Dendritic cell treated with granulocyte-macrophage colony-stimulating factor and Interleukin-4, amounts not matched to agents 40 ng/mL and 50 ng/mL, for 4 days (primary cell): ENCODE measurements at regions not wholly inside any gene's neighbourhood (a gene's known extent, or its start where the extent isn't known, plus 50 kb on each side); places are given as distances from the start of the nearest gene placed in this dataset.

Experiments used
- H3K27ac Mint-ChIP-seq: one replicate; pipeline ENCODE4 v1.8.0; 2022; ENCODE audit warnings: mild to moderate bottlenecking, mixed read lengths
- H3K27me3 Mint-ChIP-seq: one replicate; pipeline ENCODE4 v1.8.0; 2022; ENCODE audit warnings: mild to moderate bottlenecking, mixed read lengths
- H3K36me3 Mint-ChIP-seq: one replicate; pipeline ENCODE4 v1.8.0; 2022; ENCODE audit warnings: low read depth, mixed read lengths
- H3K4me1 Mint-ChIP-seq: one replicate; pipeline ENCODE4 v1.8.0; 2022; ENCODE audit warnings: low read depth, mixed read lengths
- H3K4me3 Mint-ChIP-seq: one replicate; pipeline ENCODE4 v1.8.0; 2022; ENCODE audit warnings: mild to moderate bottlenecking, moderate library complexity, mixed read lengths
- H3K9me3 Mint-ChIP-seq: one replicate; pipeline ENCODE4 v1.8.0; 2022; ENCODE audit warnings: mixed read lengths
- intact Hi-C: fragments of 100-400 bp; cut with micrococcal nuclease; formaldehyde crosslinking; loops from one replicate; pipeline ENCODE4 v1.15.0; 2022

DNA sequence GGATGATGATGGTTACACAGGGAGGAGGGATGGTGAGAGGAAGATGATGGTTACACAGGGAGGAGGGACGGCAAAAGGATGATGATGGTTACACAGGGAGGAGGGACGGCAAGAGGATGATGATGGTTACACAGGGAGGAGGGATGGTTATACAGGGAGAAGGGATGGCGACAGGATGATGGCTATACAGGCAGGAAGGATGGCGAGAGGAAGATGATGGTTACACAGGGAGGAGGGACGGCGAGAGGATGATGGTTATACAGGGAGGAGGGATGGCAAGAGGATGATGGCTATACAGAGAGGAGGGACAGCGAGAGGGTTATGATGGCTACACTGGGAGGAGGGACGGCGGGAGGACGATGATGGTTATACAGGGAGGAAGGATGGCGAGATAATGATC, 64.1 kb upstream of the FCN1 start:
- H3K27ac Mint-ChIP-seq = no peak overlapping the region
- intact Hi-C loops = loop anchor here (5.0 kb wide), 1 partner anchor 535 kb away; no protein-coding TSS in a partner anchor
- peaks cover 13% of the 10 kb centered on the region for H3K9me3 Mint-ChIP-seq
- H3K36me3 Mint-ChIP-seq = no peaks in the 10 kb centered on the region
- H3K27me3 Mint-ChIP-seq = peaks cover 36% of the 10 kb centered on the region
- peaks cover 38% of the 10 kb centered on the region for H3K4me1 Mint-ChIP-seq
- no peak overlapping the region for H3K4me3 Mint-ChIP-seq

DNA sequence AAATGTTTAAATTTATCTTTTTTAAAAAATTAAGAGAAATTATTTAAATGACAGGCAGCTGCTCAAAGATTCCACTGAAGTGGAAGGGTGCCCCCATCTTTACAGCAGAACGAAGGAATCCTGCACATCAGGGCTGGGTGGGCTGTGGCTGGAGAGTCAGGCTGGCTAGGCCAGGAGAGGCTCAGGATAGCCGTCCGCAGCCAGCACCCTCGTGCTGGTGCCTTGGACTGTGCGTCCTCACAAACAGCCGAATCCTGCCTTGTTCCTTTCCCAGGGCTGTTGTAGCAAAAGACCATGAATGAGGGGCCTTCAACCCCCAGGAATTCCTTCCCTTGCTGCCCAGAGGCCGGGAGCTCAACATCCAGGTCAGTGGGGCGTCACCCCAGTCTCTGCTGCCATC, 64.6 kb upstream of the FCN1 start:
- no peak overlapping the region for H3K27ac Mint-ChIP-seq
- intact Hi-C loops = loop anchor here (5.0 kb wide), 1 partner anchor 535 kb away; no protein-coding TSS in a partner anchor
- H3K9me3 Mint-ChIP-seq = peaks cover 18% of the 10 kb centered on the region
- no peak overlapping the region for H3K4me3 Mint-ChIP-seq
- H3K27me3 Mint-ChIP-seq = peaks cover 41% of the 10 kb centered on the region
- H3K4me1 Mint-ChIP-seq = peaks cover 37% of the 10 kb centered on the region
- no peaks in the 10 kb centered on the region for H3K36me3 Mint-ChIP-seq

DNA sequence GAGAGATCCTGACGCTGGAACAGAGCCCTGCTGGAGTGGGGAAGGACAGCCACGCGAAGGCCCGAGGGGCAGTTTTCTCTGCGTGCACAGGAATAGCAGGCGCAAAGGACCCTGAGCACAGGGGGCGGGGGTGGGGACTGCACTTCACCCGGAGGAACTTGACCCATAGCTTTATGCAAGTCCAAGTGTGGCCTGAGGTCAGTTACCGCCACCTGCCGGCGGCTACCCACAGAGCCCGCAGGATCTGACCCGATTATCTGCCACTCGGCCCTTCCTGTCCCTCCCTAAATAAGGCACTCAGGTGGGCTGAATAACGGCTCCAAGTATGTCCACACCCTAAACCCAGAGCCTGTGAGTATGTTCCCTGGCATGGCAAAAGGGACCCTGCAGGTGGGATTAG, 65.4 kb upstream of the FCN1 start:
- Mint-ChIP-seq H3K4me3 (no peak overlapping the region), H3K9me3 (peaks cover 21% of the 10 kb centered on the region), H3K27ac (no peak overlapping the region), H3K27me3 (peaks cover 48% of the 10 kb centered on the region), H3K4me1 (peaks cover 32% of the 10 kb centered on the region), H3K36me3 (no peaks in the 10 kb centered on the region)
- intact Hi-C loops = loop anchor here (1.0 to 5.0 kb wide), 3 partner anchors 204 to 536 kb away; no protein-coding TSS in a partner anchor

DNA sequence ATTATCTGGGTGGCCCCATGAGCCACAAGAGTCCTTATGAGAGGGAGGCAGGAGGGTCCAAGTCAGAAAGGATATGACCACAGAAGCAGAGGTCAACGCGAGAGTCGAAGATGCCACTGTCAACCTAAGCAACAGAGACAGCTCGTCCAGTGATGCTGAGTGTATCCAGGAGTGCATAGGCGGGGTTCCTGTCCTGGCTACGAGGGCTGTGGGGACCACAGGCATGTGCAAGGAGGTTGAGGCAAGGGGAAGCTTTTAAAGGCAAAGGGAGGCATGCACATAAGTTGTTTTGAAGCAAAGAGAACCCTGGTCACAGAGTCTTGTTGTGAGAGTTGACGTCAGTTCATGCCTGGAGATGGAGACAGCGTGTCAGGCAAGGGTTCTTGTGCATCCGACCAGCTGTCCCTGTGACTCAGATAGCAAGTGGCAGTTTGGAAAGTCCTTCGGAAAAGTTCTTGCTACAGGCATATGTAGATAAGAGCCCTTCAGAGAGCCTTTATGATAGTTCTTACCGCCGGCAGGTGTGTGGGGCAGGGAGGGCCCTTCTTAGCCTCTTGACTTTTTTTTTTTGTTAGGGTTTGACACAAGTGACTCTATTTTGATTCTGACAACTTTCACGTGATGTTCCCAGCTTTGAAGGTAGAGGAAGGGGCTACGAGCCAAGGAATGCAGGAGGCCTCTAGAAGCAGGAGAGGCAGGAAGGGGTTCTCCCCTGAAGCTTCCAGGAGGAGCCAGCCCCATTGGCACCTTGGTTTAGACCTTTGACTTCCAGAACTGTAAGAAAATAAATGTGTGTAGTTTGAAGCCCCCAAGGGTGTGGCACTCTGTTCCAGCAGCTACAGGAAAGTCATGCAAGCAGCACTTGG, 66.0 kb upstream of the FCN1 start:
- Mint-ChIP-seq H3K9me3 (peaks cover 14% of the 10 kb centered on the region), H3K4me3 (no peak overlapping the region), H3K27ac (no peak overlapping the region), H3K27me3 (peaks cover 53% of the 10 kb centered on the region), H3K4me1 (peaks cover 27% of the 10 kb centered on the region), H3K36me3 (no peaks in the 10 kb centered on the region)
- intact Hi-C loops = loop anchor here (1.0 to 5.0 kb wide), 3 partner anchors 204 to 536 kb away; no protein-coding TSS in a partner anchor

DNA sequence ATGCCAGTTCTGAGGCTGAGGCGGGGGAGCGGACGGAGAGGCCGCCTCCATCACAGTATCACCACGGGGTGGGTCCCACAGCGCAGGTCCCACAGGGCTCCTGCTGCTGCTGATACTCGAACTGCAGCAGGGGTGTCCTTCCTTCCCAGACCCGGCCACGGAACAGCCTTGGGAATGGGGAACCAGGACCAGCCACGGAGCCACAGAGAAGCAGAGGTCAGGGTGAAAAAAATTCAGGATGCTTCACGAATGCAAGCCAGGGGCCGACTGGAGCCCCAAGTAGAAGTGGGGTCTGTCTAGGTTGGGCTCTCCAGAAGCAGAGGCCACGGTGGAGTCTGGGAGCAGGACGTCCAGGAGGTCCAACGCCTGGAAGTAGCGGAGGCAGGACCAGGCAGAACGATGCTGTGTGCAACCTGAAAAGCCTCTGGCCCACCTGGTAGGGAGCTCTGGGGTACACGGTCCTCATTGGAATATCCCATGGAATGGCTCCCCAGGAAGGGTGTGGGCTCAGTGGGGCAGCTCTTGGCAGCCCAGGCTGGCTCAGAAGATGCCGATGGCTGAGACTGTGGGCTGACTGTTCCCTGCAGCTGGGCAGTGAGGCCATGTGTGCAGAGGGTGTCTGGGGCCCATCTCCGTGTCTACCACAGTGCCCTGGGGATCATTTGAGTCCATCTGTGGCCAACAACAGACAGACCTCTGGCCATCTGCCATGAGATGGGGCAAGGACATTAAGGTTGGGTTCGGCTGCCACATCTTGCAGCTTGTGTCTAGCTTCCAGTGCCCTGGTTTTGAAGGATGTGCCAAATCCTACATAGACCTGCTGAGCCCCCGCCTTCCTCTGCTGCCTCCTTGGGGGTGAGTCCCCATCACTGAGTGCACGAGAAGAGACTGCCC, 66.9 kb upstream of the FCN1 start:
- intact Hi-C loops = loop anchor here (5.0 kb wide), 1 partner anchor 537 kb away; no protein-coding TSS in a partner anchor
- Mint-ChIP-seq H3K36me3 (no peaks in the 10 kb centered on the region), H3K9me3 (peaks cover 13% of the 10 kb centered on the region), H3K4me1 (peaks cover 27% of the 10 kb centered on the region), H3K27ac (no peak overlapping the region), H3K27me3 (peaks cover 59% of the 10 kb centered on the region), H3K4me3 (no peak overlapping the region)

DNA sequence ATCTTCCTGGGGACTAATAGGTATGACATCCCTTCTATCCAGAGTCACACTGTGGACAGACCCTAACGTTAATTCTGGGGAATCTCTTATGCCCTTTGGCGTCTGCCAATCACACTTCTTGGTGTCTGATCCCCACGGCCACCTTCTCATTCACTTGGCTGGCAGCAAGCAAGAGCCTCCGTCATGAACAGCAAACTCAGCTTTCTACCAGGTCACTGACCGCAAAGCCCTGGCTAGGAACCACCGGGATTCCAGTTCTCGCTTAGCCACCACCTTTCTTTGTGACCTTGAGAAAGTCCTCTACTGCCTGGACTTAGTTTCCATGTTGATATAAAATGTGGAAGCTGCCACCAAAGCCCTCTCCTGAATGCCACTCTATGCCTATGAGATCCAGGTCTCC, 67.7 kb upstream of the FCN1 start:
- H3K4me1 Mint-ChIP-seq = peaks cover 27% of the 10 kb centered on the region
- intact Hi-C loops = no loop called here
- H3K27ac Mint-ChIP-seq = no peak overlapping the region
- H3K27me3 Mint-ChIP-seq = peaks cover 61% of the 10 kb centered on the region
- H3K4me3 Mint-ChIP-seq = no peak overlapping the region
- H3K9me3 Mint-ChIP-seq = peaks cover 13% of the 10 kb centered on the region
- H3K36me3 Mint-ChIP-seq = no peaks in the 10 kb centered on the region

DNA sequence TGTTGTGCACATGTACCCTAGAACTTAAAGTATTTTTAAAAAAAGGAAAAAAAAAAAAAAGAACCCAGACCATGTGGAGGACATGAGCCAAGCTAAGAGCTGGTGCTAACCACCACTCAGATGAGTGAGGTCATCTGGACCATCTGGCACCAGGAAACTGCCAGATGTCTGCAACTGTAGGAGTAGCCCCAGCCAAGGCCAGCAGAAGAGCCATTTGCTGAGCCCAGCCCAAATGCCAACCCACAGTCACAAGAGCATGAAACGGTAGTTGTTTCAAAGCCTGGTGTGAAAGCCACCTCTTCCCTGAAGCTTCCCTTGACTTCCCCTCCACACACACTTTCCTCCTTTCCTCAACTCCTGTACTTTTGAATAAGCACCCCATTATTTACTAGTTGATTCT, 69.2 kb upstream of the FCN1 start:
- H3K27me3 Mint-ChIP-seq = peaks cover 54% of the 10 kb centered on the region
- no peak overlapping the region for H3K4me3 Mint-ChIP-seq
- no peaks in the 10 kb centered on the region for H3K36me3 Mint-ChIP-seq
- H3K27ac Mint-ChIP-seq = no peak overlapping the region
- H3K4me1 Mint-ChIP-seq = peaks cover 16% of the 10 kb centered on the region
- H3K9me3 Mint-ChIP-seq = peaks cover 13% of the 10 kb centered on the region
- intact Hi-C loops = no loop called here

DNA sequence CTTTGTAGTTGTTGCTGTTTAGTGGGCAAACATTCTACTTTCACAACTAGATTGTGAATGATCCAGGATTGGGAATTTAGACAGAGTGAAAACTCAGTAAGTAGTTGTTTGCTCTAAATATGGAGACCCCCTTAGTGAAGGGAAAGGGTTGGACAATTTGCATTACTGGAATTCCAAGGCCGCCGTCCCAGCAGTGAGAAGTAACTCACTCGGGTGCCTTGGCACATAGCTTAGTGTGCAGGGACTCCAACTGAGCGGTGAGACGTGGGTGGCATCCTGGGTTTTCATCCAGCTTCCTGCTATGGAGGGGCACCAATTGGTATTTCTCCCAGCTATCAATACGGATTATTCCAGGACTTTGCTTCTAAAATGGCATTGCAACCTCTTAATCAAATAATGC, 69.7 kb upstream of the FCN1 start:
- intact Hi-C loops = no loop called here
- Mint-ChIP-seq H3K9me3 (peaks cover 13% of the 10 kb centered on the region), H3K27ac (no peak overlapping the region), H3K4me3 (no peak overlapping the region), H3K36me3 (no peaks in the 10 kb centered on the region), H3K4me1 (peaks cover 12% of the 10 kb centered on the region), H3K27me3 (peaks cover 55% of the 10 kb centered on the region)

DNA sequence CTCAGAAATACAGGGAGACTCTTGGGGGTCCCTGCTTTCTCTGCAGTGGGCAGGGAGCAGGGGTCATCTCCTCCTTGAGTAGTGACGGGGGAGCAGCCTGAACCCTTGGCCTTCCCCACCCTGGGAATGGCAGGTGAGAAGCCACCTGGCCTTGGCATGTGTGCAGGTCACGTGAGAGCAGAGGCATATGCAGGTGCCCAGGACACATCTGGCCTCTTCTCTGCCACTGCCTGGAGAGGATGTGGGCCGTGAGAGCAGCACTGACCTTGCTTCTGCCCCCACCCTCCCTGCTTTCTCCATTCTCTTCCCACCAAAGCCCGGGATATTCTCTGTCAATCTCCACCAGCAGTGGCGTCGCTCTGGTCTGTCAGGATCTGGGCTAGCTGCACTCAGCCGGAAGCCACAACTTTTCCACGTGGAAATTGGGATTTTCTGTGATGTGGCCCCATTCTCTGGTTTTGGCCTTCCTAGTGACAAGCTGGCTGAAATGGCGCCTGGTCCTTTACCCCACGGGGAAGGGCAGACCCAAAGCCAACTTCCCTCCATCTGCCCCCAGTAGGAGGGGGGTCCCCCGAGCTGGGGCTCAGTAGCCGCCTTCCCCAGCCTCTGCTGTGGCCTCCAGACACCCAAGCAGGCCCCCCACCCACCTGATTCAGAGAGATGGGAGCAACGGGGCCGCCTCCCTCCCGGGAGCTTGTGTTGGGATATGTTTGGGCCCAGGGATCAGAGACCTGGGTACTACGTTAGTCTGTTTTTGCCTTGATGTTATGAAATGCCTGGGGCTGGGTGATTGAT, 70.4 kb upstream of the FCN1 start:
- Mint-ChIP-seq H3K4me3 (no peak overlapping the region), H3K27me3 (peaks cover 54% of the 10 kb centered on the region), H3K4me1 (peaks cover 5% of the 10 kb centered on the region), H3K27ac (no peak overlapping the region), H3K36me3 (no peaks in the 10 kb centered on the region), H3K9me3 (peaks cover 13% of the 10 kb centered on the region)
- intact Hi-C loops = no loop called here

DNA sequence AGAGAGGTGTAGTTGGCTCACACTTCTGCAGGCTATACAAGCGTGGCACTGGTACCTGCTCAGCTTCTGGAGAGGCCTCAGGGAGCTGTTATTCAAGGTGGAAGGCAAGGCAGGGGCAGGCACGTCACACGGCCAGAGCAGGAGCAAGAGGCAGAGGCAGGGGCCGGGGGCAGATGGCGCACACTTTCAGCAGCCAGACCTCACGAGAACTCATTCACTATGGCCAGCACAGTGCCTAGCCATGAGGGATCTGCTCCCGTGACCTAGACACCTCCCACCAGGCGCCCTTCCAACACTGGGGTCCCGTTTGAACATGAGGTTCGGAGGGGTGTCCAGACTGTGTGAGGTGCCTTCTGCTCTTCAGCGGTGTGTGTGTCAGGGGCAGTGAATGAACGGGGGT, 71.0 kb upstream of the FCN1 start:
- no peaks in the 10 kb centered on the region for H3K4me1 Mint-ChIP-seq

DNA sequence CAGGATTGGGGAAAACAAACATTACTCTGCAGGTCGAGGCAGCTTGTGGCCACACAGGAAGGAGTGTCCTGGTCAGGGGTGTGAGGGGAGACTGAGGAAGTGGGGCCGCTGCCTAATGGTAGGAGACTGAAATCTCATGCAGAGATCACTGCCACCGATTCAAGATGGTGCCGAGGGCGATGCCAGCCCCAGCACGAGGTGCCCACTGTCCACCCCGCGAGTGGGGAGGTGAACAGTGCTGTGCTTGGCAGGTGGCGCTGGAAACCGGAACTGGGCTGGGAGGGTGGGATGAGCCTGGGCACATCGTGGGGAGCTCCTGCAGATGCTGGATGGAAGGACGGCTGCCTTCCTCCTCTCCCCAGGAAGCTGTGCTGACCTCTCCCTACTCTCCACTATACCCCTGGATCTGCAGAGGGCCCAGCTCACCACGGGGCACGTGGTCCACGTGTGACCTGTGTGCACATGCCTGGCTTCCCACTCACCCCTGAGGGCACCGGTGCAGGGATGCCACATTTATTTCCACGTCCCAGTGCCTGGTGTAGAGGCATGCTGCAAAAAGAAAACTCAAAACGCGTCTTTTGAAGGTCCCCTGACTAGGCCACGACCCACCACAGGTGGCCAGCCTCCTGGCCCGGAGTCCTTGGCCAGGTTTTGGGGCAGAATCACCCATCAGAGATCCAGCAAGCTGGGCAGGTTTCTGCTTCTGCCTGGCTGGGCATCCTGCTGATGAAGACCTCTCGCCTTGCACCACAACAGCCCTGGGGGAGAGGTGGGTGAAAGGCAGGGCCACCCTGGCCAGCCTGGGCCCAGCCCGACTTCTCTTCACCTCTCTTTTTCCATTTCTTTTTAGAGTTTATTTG, 71.7 kb upstream of the FCN1 start:
- no peaks in the 10 kb centered on the region for H3K36me3 Mint-ChIP-seq
- H3K4me3 Mint-ChIP-seq = no peak overlapping the region
- H3K27ac Mint-ChIP-seq = no peak overlapping the region
- no peaks in the 10 kb centered on the region for H3K4me1 Mint-ChIP-seq
- intact Hi-C loops = no loop called here
- peaks cover 13% of the 10 kb centered on the region for H3K9me3 Mint-ChIP-seq
- H3K27me3 Mint-ChIP-seq = peaks cover 48% of the 10 kb centered on the region

More for the DNA sequence above, 71.0 kb upstream of the FCN1 start:
- peaks cover 13% of the 10 kb centered on the region for H3K9me3 Mint-ChIP-seq
- H3K27me3 Mint-ChIP-seq = peaks cover 54% of the 10 kb centered on the region
- intact Hi-C loops = no loop called here
- no peak overlapping the region for H3K27ac Mint-ChIP-seq
- no peak overlapping the region for H3K4me3 Mint-ChIP-seq
- H3K36me3 Mint-ChIP-seq = no peaks in the 10 kb centered on the region

DNA sequence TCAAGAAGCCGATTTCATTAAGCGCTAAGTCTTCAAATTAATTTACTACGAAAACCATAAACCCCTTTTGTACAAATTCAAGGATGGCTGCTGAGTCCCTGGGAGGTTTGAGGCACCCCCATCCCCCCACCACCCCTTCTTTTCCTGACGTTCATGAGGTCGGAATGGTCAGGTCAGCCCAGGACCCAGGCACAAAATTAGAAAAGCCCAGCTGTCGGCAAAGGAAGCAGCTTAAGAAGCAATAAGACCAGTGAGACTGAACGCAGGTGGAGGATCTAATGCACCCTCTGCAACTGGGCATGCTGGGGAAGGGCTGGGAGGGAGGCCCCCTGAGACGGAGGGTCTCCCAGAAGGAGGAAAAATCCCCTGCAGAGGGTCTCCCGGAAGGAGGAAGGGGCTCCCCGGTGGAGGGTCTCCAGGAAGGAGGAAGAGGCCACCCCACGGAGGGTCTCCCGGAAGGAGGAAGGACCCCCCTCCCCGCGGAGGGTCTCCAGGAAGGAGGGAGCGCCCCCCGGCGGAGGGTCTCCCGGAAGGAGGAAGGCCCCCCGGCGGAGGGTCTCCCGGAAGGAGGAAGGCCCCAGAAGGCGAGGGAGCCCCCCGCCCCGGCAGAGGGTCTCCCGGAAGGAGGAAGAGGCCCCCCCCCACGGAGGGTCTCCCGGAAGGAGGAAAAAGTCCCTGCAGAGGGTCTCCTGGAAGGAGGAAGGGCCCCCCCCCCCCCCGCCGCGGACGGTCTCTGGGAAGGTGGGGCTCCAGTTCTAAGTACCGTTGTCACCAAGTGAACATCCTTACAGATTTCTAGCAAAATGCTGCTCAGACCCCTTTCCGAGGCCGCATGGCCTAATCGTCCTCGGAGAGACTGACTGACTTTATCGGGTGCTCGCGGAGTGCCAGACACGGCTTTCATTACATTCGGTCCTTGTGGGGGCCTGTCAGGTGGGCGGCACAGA, 74.4 kb upstream of the FCN1 start:
- Mint-ChIP-seq H3K9me3 (peaks cover 6% of the 10 kb centered on the region), H3K4me1 (no peaks in the 10 kb centered on the region), H3K27me3 (peaks cover 42% of the 10 kb centered on the region), H3K27ac (no peak overlapping the region), H3K4me3 (no peak overlapping the region), H3K36me3 (no peaks in the 10 kb centered on the region)
- intact Hi-C loops = no loop called here
